Transverse colon (tissue), 4 donors: ENCODE measurements at regions not wholly inside any gene's neighbourhood (a gene's known extent, or its start where the extent isn't known, plus 50 kb on each side); places are given as distances from the start of the nearest gene placed in this dataset.

Experiments
- DNase-seq: peaks from one replicate; pipeline ENCODE4 v3.0.0-alpha.2; 2019
- H3K27ac ChIP-seq, 4 donors: fragments of 200-600 bp; sonication (generic); 2 replicates each; pipeline ENCODE4 v1.5.1; 2016 to 2018; ENCODE audit warnings: inconsistent platforms in 4 of 4
- H3K27me3 ChIP-seq: fragments of 200-600 bp; sonication (generic); 2 replicates; pipeline ENCODE4 v1.5.1; 2017; ENCODE audit warnings: inconsistent platforms
- H3K36me3 ChIP-seq, 4 donors: fragments of 200-600 bp; sonication (generic); 2 replicates each; pipeline ENCODE4 v1.5.1; 2017 to 2019; ENCODE audit warnings: inconsistent platforms in 4 of 4
- H3K4me1 ChIP-seq, 4 donors: fragments of 200-600 bp; sonication (generic); 2 replicates each; pipeline ENCODE4 v1.5.1; 2017 to 2020; ENCODE audit warnings: inconsistent platforms in 4 of 4
- H3K4me3 ChIP-seq, 4 donors: fragments of 200-600 bp; sonication (generic); 1 replicate in 1 of 4; 2 replicates in 3 of 4; pipeline versions ENCODE4 v1.5.1 to v1.6.1; 2017 to 2019; ENCODE audit warnings: inconsistent platforms in 4 of 4
- H3K9me3 ChIP-seq, 2 donors: fragments of 200-600 bp; sonication (generic); 2 replicates each; pipeline ENCODE4 v1.5.1; 2017 to 2019; ENCODE audit warnings: inconsistent platforms in 2 of 2
- CTCF ChIP-seq, 5 experiments: fragments of 200-600 bp in 3 of 5; fragments of 450-650 bp in 2 of 5; sonication (generic) in 3 of 5; IDR thresholded peaks; 1 replicate in 2 of 5; 2 replicates in 3 of 5; pipeline ENCODE4 v1.5.1; 2016 to 2017; ENCODE audit warnings: antibody characterized with exemption in 5 of 5, inconsistent platforms in 3 of 5, mild to moderate bottlenecking in 2 of 5, moderate library complexity in 1 of 5
- EP300 ChIP-seq: sonication (generic); formaldehyde crosslinking; IDR thresholded peaks from one replicate; pipeline ENCODE4 v1.6.1; 2017; ENCODE audit warnings: antibody characterized with exemption, low read depth
- POLR2A ChIP-seq: fragments of 450-650 bp; IDR thresholded peaks from one replicate; pipeline ENCODE4 v1.6.1; 2016; ENCODE audit warnings: antibody characterized with exemption, mild to moderate bottlenecking, moderate library complexity
- POLR2AphosphoS5 ChIP-seq, 3 donors: sonication (generic); formaldehyde crosslinking; IDR thresholded peaks; one replicate each; pipeline ENCODE4 v1.6.1; 2016; ENCODE audit warnings: antibody characterized with exemption in 3 of 3
- WGBS, 2 donors: methylation state at CpG; one replicate each; pipeline ENCODE4 v1.1.5; 2018; ENCODE audit warnings: low coverage in 1 of 2; 5-methylcytosine and 5-hydroxymethylcytosine counted together
- in situ Hi-C, 4 donors: fragments of 200-750 bp; cut with MboI; loops; one replicate each; pipeline versions ENCODE4 v1.15.0 to v1.15.1; 2017; ENCODE audit warnings: low sequenced_read_pairs in 3 of 4, low pct_ligation_motif_present in 1 of 4, low pct_unique_long_range_greater_than_20kb in 1 of 4
- intact Hi-C: fragments of 100-400 bp; cut with DNase I; formaldehyde crosslinking; loops from one replicate; pipeline ENCODE4 v1.15.1; 2023; ENCODE audit warnings: low total_unique reads

GRCh38 chr10:8455181-8455580 is 400.7 kb downstream of the GATA3 start:
- in situ Hi-C loops (loop anchor here in 1 of 4 donors (25.0 kb wide), 1 partner anchor 418 kb away; no protein-coding TSS in a partner anchor), intact Hi-C loops (no loop called here)
- Histone ChIP-seq H3K36me3 (no peaks in the 10 kb centered on the region), H3K4me1 (no peaks in the 10 kb centered on the region), H3K27ac (no peak overlapping the region), H3K4me3 (no peak overlapping the region), H3K9me3 (no peaks in the 10 kb centered on the region), H3K27me3 (no peaks in the 10 kb centered on the region)
- TF ChIP-seq CTCF (IDR thresholded peaks at IDR 0.05) (no peak), EP300 (no peak)
- no peak for DNase-seq

GRCh38 chr10:8456386-8456785 is 401.9 kb downstream of the GATA3 start:
- H3K4me1 ChIP-seq = no peaks in the 10 kb centered on the region
- TF ChIP-seq POLR2AphosphoS5 (IDR thresholded peaks at IDR 0.05) (no peak), POLR2A (no peak), CTCF (IDR thresholded peaks at IDR 0.05) (no peak), EP300 (no peak)
- in situ Hi-C loops = loop anchor here in 1 of 4 donors (25.0 kb wide), 1 partner anchor 419 kb away; no protein-coding TSS in a partner anchor
- H3K27ac ChIP-seq = no peak overlapping the region
- H3K27me3 ChIP-seq = no peaks in the 10 kb centered on the region
- WGBS, 2 donors = 56 to 72% methylated on average over 3 of the region's 3 CpGs
- no peak overlapping the region for H3K4me3 ChIP-seq
- DNase-seq = no peak
- no peaks in the 10 kb centered on the region for H3K9me3 ChIP-seq
- no peaks in the 10 kb centered on the region for H3K36me3 ChIP-seq
- intact Hi-C loops = no loop called here

- in situ Hi-C loops = loop anchor here in 1 of 4 donors (25.0 kb wide), 1 partner anchor 423 kb away; no protein-coding TSS in a partner anchor
- no peak for TF ChIP-seq EP300
- TF ChIP-seq CTCF (IDR thresholded peaks at IDR 0.05) = no peak
- TF ChIP-seq POLR2AphosphoS5 (IDR thresholded peaks at IDR 0.05) = no peak
- no peak for TF ChIP-seq POLR2A
- WGBS, 2 donors = 94% methylated on average over 1 of the region's 1 CpG; no CpG with 5 or more reads in 1 of the 2 donors
- H3K9me3 ChIP-seq = no peaks in the 10 kb centered on the region
- intact Hi-C loops = no loop called here
- H3K27ac ChIP-seq = no peak overlapping the region
- no peak for DNase-seq
- no peaks in the 10 kb centered on the region for H3K36me3 ChIP-seq
- H3K4me3 ChIP-seq = no peak overlapping the region
- no peaks in the 10 kb centered on the region for H3K27me3 ChIP-seq
- no peaks in the 10 kb centered on the region for H3K4me1 ChIP-seq
These were observed 406.1 kb downstream of the GATA3 start for GRCh38 chr10:8460626-8461025.

GRCh38 chr10:8462565-8462964 is 408.1 kb downstream of the GATA3 start:
- in situ Hi-C loops (loop anchor here in 1 of 4 donors (25.0 kb wide), 1 partner anchor 425 kb away; no protein-coding TSS in a partner anchor), intact Hi-C loops (no loop called here)
- no peak for TF ChIP-seq POLR2A
- TF ChIP-seq CTCF (IDR thresholded peaks at IDR 0.05) = no peak
- TF ChIP-seq EP300 = no peak
- no peak for TF ChIP-seq POLR2AphosphoS5 (IDR thresholded peaks at IDR 0.05)
- Histone ChIP-seq H3K36me3 (no peaks in the 10 kb centered on the region), H3K9me3 (no peaks in the 10 kb centered on the region), H3K4me3 (no peak overlapping the region), H3K4me1 (no peaks in the 10 kb centered on the region), H3K27me3 (no peaks in the 10 kb centered on the region), H3K27ac (no peak overlapping the region)
- no peak for DNase-seq
- 75 to 89% methylated on average over 3 of the region's 3 CpGs for WGBS, 2 donors
